GM12891 (cell line): ENCODE measurements at regions not wholly inside any gene's neighbourhood (a gene's known extent, or its start where the extent isn't known, plus 50 kb on each side); places are given as distances from the start of the nearest gene placed in this dataset.

Experiments used
- POLR2A ChIP-seq: IDR thresholded peaks from 2 replicates; pipeline ENCODE4 v1.6.1; 2011; ENCODE audit warnings: low read depth, low read length, control low read depth
- POLR2AphosphoS5 ChIP-seq: IDR thresholded peaks from 2 replicates; pipeline ENCODE4 v1.6.1; 2011; ENCODE audit warnings: low read depth, low read length, control low read depth
- TAF1 ChIP-seq: IDR thresholded peaks from 2 replicates; pipeline ENCODE4 v1.6.1; 2011; ENCODE audit warnings: low read depth, low read length, control low read depth

- no peak for TF ChIP-seq POLR2A
- no peak for TF ChIP-seq POLR2AphosphoS5
- no peak for TF ChIP-seq TAF1
Observed at GRCh38 chr10:2899246-2899951, 167.9 kb upstream of the PFKP start.
